Tibial artery (tissue), 4 donors: ENCODE measurements at regions not wholly inside any gene's neighbourhood (a gene's known extent, or its start where the extent isn't known, plus 50 kb on each side); places are given as distances from the start of the nearest gene placed in this dataset.
"Not testable (repeated sequence)": the region's sequence is repeated elsewhere in the genome, so short reads cannot be mapped to it uniquely, and the experiment has no call there.

Experiments used
- DNase-seq, 2 donors: peaks; one replicate each; pipeline ENCODE4 v3.0.0-alpha.2; 2019
- H3K27ac ChIP-seq, 2 donors: fragments of 200-600 bp; sonication (generic) in 1 of 2; 1 replicate in 1 of 2; 2 replicates in 1 of 2; pipeline ENCODE4 v1.5.1; 2018 to 2019; ENCODE audit warnings: mild to moderate bottlenecking in 1 of 2
- H3K27me3 ChIP-seq, 2 donors: fragments of 200-600 bp; sonication (generic) in 1 of 2; one replicate each; pipeline versions ENCODE4 v1.5.1 to v1.6.0; 2016 to 2019
- H3K36me3 ChIP-seq, 3 donors: fragments of 200-600 bp; sonication (generic) in 2 of 3; one replicate each; pipeline ENCODE4 v1.5.1; 2016 to 2019; ENCODE audit warnings: mild to moderate bottlenecking in 2 of 3
- H3K4me1 ChIP-seq, 4 donors: fragments of 200-600 bp; sonication (generic) in 2 of 4; 1 replicate in 3 of 4; 2 replicates in 1 of 4; pipeline ENCODE4 v1.5.1; 2016 to 2019
- H3K4me3 ChIP-seq, 2 donors: fragments of 200-600 bp; sonication (generic) in 1 of 2; 1 replicate in 1 of 2; 2 replicates in 1 of 2; pipeline ENCODE4 v1.5.1; 2018 to 2019; ENCODE audit warnings: mild to moderate bottlenecking in 2 of 2
- H3K9me3 ChIP-seq, 3 donors: fragments of 200-600 bp; sonication (generic) in 1 of 3; one replicate each; pipeline ENCODE4 v1.5.1; 2016 to 2019
- CTCF ChIP-seq, 2 experiments: fragments of 200-600 bp in 1 of 2; fragments of 450-650 bp in 1 of 2; IDR thresholded peaks; one replicate each; pipeline ENCODE4 v1.5.1; 2017 to 2019; ENCODE audit warnings: antibody characterized with exemption in 2 of 2, mild to moderate bottlenecking in 1 of 2, moderate library complexity in 1 of 2
- intact Hi-C: fragments of 100-400 bp; cut with DNase I; formaldehyde crosslinking; loops from one replicate; pipeline ENCODE4 v1.15.0; 2023; ENCODE audit warnings: low total_unique reads

GRCh38 chr4:115456231-115456630 is 342.8 kb upstream of the NDST4 start:
- H3K27me3 ChIP-seq, result no peaks in the 10 kb centered on the region
- H3K4me1 ChIP-seq, result peaks cover 0 to 13% (median 6%) of the 10 kb centered on the region in 4 donors
- DNase-seq, result no peak
- TF ChIP-seq CTCF (IDR thresholded peaks at IDR 0.05), result no peak
- H3K36me3 ChIP-seq, result no peaks in the 10 kb centered on the region
- no peaks in the 10 kb centered on the region for H3K9me3 ChIP-seq
- H3K4me3 ChIP-seq, result no peak overlapping the region
- H3K27ac ChIP-seq, result no peak overlapping the region
- intact Hi-C loops, result no loop called here

- Histone ChIP-seq H3K36me3 (no peaks in the 10 kb centered on the region), H3K27me3 (no peaks in the 10 kb centered on the region), H3K9me3 (no peaks in the 10 kb centered on the region), H3K4me1 (peaks cover 0 to 13% (median 6%) of the 10 kb centered on the region in 4 donors), H3K27ac (peak overlapping the region; percentile 27 to 42), H3K4me3 (no peak overlapping the region)
- no peak for DNase-seq
- TF ChIP-seq CTCF (IDR thresholded peaks at IDR 0.05), result no peak
- intact Hi-C loops, result no loop called here
These were observed 340.8 kb upstream of the NDST4 start for GRCh38 chr4:115454228-115454627.

GRCh38 chr4:115453416-115453815 is 340.0 kb upstream of the NDST4 start:
- H3K36me3 ChIP-seq, result no peaks in the 10 kb centered on the region
- intact Hi-C loops, result no loop called here
- peaks cover 0 to 13% (median 6%) of the 10 kb centered on the region in 4 donors for H3K4me1 ChIP-seq
- no peaks in the 10 kb centered on the region for H3K27me3 ChIP-seq
- H3K9me3 ChIP-seq, result no peaks in the 10 kb centered on the region
- no peak overlapping the region for H3K4me3 ChIP-seq
- H3K27ac ChIP-seq, result peak overlapping the region in 1 of 2 donors; percentile 42
- TF ChIP-seq CTCF (IDR thresholded peaks at IDR 0.05), result no peak
- DNase-seq, result no peak

- H3K27me3 ChIP-seq, H3K36me3 ChIP-seq, DNase-seq, intact Hi-C loops, H3K27ac ChIP-seq, H3K4me3 ChIP-seq, H3K9me3 ChIP-seq: not testable (repeated sequence)
- peaks cover 0 to 13% (median 6%) of the 10 kb centered on the region in 4 donors for H3K4me1 ChIP-seq
These were observed 338.8 kb upstream of the NDST4 start for GRCh38 chr4:115452229-115452628.

- no peaks in the 10 kb centered on the region for H3K27me3 ChIP-seq
- no peak overlapping the region for H3K4me3 ChIP-seq
- intact Hi-C loops, result no loop called here
- H3K27ac ChIP-seq, result no peak overlapping the region
- TF ChIP-seq CTCF (IDR thresholded peaks at IDR 0.05), result no peak
- H3K9me3 ChIP-seq, result peaks cover 0 to 5% (median 0%) of the 10 kb centered on the region in 3 donors
- peaks cover 0 to 9% (median 0%) of the 10 kb centered on the region in 4 donors for H3K4me1 ChIP-seq
- no peaks in the 10 kb centered on the region for H3K36me3 ChIP-seq
- DNase-seq, result no peak
These were observed 324.3 kb upstream of the NDST4 start for GRCh38 chr4:115437739-115438138.

GRCh38 chr4:115433491-115433890 is 320.1 kb upstream of the NDST4 start:
- Histone ChIP-seq H3K4me1 (peaks cover 0 to 9% (median 0%) of the 10 kb centered on the region in 4 donors), H3K27ac (no peak overlapping the region), H3K27me3 (no peaks in the 10 kb centered on the region), H3K4me3 (no peak overlapping the region), H3K36me3 (no peaks in the 10 kb centered on the region), H3K9me3 (no peaks in the 10 kb centered on the region)
- intact Hi-C loops, result no loop called here
- TF ChIP-seq CTCF (IDR thresholded peaks at IDR 0.05), result no peak
- no peak for DNase-seq
